Ishikawa (cell line): ENCODE measurements at regions not wholly inside any gene's neighbourhood (a gene's known extent, or its start where the extent isn't known, plus 50 kb on each side); places are given as distances from the start of the nearest gene placed in this dataset.

Source experiments
- CEBPB ChIP-seq: IDR thresholded peaks from 2 replicates; pipeline ENCODE4 v1.6.1; 2012
- CREB1 ChIP-seq: IDR thresholded peaks from 2 replicates; pipeline ENCODE4 v1.6.1; 2012; ENCODE audit warnings: low read depth
- EGR1 ChIP-seq: IDR thresholded peaks from 2 replicates; pipeline ENCODE4 v1.6.1; 2012
- EP300 ChIP-seq: IDR thresholded peaks from 2 replicates; pipeline ENCODE4 v1.6.1; 2012; ENCODE audit warnings: borderline replicate concordance
- FOXM1 ChIP-seq: IDR thresholded peaks from 2 replicates; pipeline ENCODE4 v1.6.1; 2012; ENCODE audit warnings: low read depth, borderline replicate concordance
- NFIC ChIP-seq: IDR thresholded peaks from 2 replicates; pipeline ENCODE4 v1.6.1; 2012
- RAD21 ChIP-seq: IDR thresholded peaks from 2 replicates; pipeline ENCODE4 v1.6.1; 2012; ENCODE audit warnings: low read depth
- TAF1 ChIP-seq: IDR thresholded peaks from 2 replicates; pipeline ENCODE4 v1.6.1; 2012; ENCODE audit warnings: low read depth, mild to moderate bottlenecking
- TCF12 ChIP-seq: IDR thresholded peaks from 2 replicates; pipeline ENCODE4 v1.6.1; 2012; ENCODE audit warnings: low read depth
- TEAD4 ChIP-seq: IDR thresholded peaks from 2 replicates; pipeline ENCODE4 v1.6.1; 2012
- YY1 ChIP-seq: IDR thresholded peaks from 2 replicates; pipeline ENCODE4 v1.6.1; 2012; ENCODE audit warnings: low read depth
- ZBTB7A ChIP-seq: IDR thresholded peaks from 2 replicates; pipeline ENCODE4 v1.6.1; 2012; ENCODE audit warnings: low read depth
- TF ChIP-seq, protein P1 (sequence below): IDR thresholded peaks from 2 replicates; pipeline ENCODE4 v1.6.1; 2012; ENCODE audit warnings: low read depth, mild to moderate bottlenecking
- TF ChIP-seq, protein P2 (sequence below): IDR thresholded peaks from 2 replicates; pipeline ENCODE4 v1.6.1; 2012
- TF ChIP-seq, protein P3 (sequence below): IDR thresholded peaks from 2 replicates; pipeline ENCODE4 v1.6.1; 2012

DNA sequence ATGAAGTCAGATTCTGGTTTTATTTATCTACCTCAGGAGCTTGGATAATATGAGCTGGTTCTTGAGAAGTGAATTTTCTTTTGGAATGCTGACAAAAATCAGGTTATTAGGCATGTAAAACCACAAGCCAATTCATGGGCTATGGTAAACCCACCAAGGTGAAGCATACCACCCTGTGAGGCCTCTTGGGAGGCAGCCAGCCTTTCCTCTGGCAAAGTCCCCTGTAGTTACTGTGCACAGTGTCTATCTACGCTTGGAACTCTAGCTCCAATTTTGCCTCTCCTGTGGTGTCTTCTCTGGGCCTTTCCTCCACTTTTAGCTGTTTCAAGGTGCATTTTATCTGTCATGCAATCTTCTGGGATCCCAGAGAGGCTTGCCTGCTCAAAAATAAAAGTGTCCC, 242.7 kb upstream of the ZSWIM2 start:
- TF ChIP-seq TAF1 (no peak), TCF12 (no peak), ZBTB7A (no peak), EP300 (no peak), RAD21 (no peak), YY1 (no peak), EGR1 (no peak), FOXM1 (no peak), NFIC (no peak), CREB1 (no peak), CEBPB (no peak), TEAD4 (no peak)
- TF ChIP-seq, protein P1, sequence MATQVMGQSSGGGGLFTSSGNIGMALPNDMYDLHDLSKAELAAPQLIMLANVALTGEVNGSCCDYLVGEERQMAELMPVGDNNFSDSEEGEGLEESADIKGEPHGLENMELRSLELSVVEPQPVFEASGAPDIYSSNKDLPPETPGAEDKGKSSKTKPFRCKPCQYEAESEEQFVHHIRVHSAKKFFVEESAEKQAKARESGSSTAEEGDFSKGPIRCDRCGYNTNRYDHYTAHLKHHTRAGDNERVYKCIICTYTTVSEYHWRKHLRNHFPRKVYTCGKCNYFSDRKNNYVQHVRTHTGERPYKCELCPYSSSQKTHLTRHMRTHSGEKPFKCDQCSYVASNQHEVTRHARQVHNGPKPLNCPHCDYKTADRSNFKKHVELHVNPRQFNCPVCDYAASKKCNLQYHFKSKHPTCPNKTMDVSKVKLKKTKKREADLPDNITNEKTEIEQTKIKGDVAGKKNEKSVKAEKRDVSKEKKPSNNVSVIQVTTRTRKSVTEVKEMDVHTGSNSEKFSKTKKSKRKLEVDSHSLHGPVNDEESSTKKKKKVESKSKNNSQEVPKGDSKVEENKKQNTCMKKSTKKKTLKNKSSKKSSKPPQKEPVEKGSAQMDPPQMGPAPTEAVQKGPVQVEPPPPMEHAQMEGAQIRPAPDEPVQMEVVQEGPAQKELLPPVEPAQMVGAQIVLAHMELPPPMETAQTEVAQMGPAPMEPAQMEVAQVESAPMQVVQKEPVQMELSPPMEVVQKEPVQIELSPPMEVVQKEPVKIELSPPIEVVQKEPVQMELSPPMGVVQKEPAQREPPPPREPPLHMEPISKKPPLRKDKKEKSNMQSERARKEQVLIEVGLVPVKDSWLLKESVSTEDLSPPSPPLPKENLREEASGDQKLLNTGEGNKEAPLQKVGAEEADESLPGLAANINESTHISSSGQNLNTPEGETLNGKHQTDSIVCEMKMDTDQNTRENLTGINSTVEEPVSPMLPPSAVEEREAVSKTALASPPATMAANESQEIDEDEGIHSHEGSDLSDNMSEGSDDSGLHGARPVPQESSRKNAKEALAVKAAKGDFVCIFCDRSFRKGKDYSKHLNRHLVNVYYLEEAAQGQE: no peak
- TF ChIP-seq, protein P2, sequence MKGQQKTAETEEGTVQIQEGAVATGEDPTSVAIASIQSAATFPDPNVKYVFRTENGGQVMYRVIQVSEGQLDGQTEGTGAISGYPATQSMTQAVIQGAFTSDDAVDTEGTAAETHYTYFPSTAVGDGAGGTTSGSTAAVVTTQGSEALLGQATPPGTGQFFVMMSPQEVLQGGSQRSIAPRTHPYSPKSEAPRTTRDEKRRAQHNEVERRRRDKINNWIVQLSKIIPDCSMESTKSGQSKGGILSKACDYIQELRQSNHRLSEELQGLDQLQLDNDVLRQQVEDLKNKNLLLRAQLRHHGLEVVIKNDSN: no peak
- TF ChIP-seq, protein P3, sequence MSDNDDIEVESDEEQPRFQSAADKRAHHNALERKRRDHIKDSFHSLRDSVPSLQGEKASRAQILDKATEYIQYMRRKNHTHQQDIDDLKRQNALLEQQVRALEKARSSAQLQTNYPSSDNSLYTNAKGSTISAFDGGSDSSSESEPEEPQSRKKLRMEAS: no peak

DNA sequence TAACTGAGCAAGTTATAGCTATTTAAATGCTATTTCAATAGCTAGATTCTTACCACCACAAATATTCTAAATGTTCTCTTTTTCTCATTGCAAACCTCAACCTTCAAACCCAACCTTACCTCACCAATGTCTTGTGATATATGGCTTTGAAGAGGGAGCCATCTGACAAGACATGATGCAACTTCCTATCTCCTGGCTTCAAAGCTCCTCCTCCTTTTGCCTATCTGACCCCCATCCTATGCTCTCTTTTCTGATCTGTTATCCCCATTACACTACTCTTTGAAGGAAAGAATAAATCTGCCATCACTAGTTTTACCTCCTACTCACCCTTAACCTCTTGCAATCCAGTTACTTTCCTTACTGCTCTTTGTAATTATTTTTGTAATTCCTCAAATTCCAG, 235.6 kb upstream of the ZSWIM2 start:
- no peak for TF ChIP-seq CEBPB
- TF ChIP-seq YY1: no peak
- no peak for TF ChIP-seq RAD21
- no peak for TF ChIP-seq EGR1
- no peak for TF ChIP-seq CREB1
- TF ChIP-seq TAF1: no peak
- TF ChIP-seq, protein P1: no peak

DNA sequence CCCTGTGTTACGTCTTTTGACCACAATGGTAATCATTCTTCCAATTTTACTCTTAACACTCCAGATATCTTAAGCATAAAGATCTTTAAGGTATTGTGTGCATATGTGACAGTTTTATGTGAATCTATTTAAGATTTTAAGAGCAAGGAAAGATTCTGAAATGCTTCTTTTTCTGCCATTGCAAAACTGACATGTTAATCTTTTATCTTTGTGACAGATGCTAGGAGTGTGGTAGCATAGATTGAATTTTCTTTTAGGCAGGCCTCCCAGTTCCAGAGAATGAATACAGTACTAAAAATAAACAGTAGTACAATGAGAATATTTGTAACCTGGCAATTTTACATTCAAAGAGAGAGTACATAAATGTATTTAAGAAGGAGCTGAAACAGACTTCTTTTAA, 232.5 kb upstream of the ZSWIM2 start:
- TF ChIP-seq ZBTB7A: no peak
- TF ChIP-seq FOXM1: no peak
- TF ChIP-seq, protein P3: no peak
- no peak for TF ChIP-seq YY1
- TF ChIP-seq CEBPB: no peak
- no peak for TF ChIP-seq EP300
- TF ChIP-seq EGR1: no peak
- TF ChIP-seq, protein P1: no peak
- TF ChIP-seq, protein P2: no peak
- TF ChIP-seq RAD21: no peak
- no peak for TF ChIP-seq TCF12
- no peak for TF ChIP-seq CREB1
- TF ChIP-seq TEAD4: no peak
- TF ChIP-seq TAF1: no peak

DNA sequence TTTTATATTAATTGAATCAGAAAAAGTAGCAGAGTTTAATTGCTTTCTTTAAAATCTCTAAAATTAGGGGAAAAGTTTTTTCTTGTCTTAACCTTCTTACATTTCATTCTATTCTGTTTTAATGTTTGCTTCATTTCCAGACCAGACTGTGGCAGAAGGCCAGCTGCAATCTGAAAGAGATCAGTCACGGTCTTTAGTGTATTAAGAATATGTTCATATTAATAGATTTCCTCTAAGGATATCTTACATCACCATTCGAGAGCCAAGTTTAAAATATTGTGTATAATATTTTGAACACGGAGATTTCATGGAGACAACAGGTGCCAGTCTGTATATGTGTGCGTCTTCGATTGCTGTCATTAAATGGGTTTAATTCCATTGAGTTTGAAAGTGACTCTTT, 230.9 kb upstream of the ZSWIM2 start:
- TF ChIP-seq, protein P2: no peak
- TF ChIP-seq FOXM1 (no peak), RAD21 (no peak), ZBTB7A (no peak), YY1 (no peak), TEAD4 (no peak), EP300 (no peak), TCF12 (no peak), CREB1 (no peak), TAF1 (no peak), NFIC (no peak), CEBPB (no peak), EGR1 (no peak)
- TF ChIP-seq, protein P1: no peak
- TF ChIP-seq, protein P3: no peak
